Adrenal gland (tissue), 5 donors: ENCODE measurements at regions not wholly inside any gene's neighbourhood (a gene's known extent, or its start where the extent isn't known, plus 50 kb on each side); places are given as distances from the start of the nearest gene placed in this dataset.

ENCODE experiments used
- CTCF ChIP-seq, 6 experiments: fragments of 450-650 bp in 4 of 6; fragments of 200-600 bp in 2 of 6; sonication (generic) in 1 of 6; IDR thresholded peaks; 1 replicate in 5 of 6; 2 replicates in 1 of 6; pipeline versions ENCODE4 v1.5.1 to v1.8.0; 2016 to 2021; ENCODE audit warnings: antibody characterized with exemption in 6 of 6, mild to moderate bottlenecking in 2 of 6, moderate library complexity in 1 of 6
- POLR2A ChIP-seq, 2 donors: fragments of 450-650 bp; IDR thresholded peaks; one replicate each; pipeline ENCODE4 v1.6.1; 2017; ENCODE audit warnings: antibody characterized with exemption in 2 of 2, mild to moderate bottlenecking in 2 of 2, moderate library complexity in 1 of 2
- donor health status: DM: no; HTN: no; CAD: no.

DNA sequence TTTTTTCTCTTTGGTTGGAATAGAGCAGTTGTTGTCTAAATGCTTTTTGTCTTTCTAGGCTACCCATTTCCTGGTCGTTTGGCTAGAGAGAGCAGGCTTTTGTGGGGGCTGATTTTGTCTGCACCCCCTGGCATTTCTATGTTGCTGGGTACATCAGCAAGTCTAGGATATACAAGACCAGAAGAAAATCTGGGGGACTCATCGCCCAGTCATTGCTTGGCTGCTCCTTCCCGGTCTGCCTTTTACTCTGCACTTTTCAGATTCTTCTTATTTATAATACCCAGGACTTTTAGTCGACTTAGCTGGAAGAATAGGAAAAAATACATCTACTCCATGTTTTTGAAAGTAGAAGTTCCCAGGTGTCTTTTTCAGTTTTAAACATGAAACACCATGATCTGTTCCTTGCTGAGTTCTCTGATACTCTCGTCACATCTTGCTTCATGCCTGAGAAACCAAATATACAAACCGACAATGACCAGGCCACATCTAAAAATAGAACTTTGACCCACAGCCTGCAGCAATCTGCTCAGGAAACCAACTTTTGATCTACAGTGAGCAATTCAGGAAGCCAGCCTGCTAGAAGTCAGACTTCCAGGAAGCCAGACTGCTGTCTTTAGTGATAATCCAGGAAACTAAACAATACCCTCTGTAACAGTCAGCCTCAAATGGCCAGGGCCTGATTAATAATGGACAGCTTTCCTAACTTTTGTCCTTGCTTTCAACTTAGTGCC, 163.8 kb upstream of the MEX3C start:
- TF ChIP-seq POLR2A (IDR thresholded peaks at IDR 0.05), result no peak
- no peak for TF ChIP-seq CTCF (IDR thresholded peaks at IDR 0.05)
